Epithelial cell of prostate (primary cell): ENCODE measurements at regions not wholly inside any gene's neighbourhood (a gene's known extent, or its start where the extent isn't known, plus 50 kb on each side); places are given as distances from the start of the nearest gene placed in this dataset.

Experiments
- DNase-seq: peaks from one replicate; pipeline ENCODE4 v3.0.0-alpha.2; 2011; ENCODE audit warnings: low read depth, low spot score
- H3K27ac ChIP-seq: fragments of 450-650 bp; 2 replicates; pipeline ENCODE4 v1.5.1; 2017; ENCODE audit warnings: mild to moderate bottlenecking

- DNase-seq, result no peak
- no peak overlapping the region for H3K27ac ChIP-seq
These were observed 400.6 kb upstream of the IGFBP3 start for GRCh38 chr7:46321556-46322205.

GRCh38 chr7:46320956-46321355 is 399.9 kb upstream of the IGFBP3 start:
- H3K27ac ChIP-seq, result no peak overlapping the region
- no peak for DNase-seq

- DNase-seq, result no peak
These were observed 398.8 kb upstream of the IGFBP3 start for GRCh38 chr7:46319841-46320240.

GRCh38 chr7:46318276-46318675 is 397.2 kb upstream of the IGFBP3 start:
- DNase-seq, result no peak
- H3K27ac ChIP-seq, result no peak overlapping the region

More at GRCh38 chr7:46319841-46320240, 398.8 kb upstream of the IGFBP3 start:
- no peak overlapping the region for H3K27ac ChIP-seq

- no peak overlapping the region for H3K27ac ChIP-seq
- no peak for DNase-seq
These were observed 396.2 kb upstream of the IGFBP3 start for GRCh38 chr7:46317256-46317655.

GRCh38 chr7:46315891-46316290 is 394.8 kb upstream of the IGFBP3 start:
- no peak for DNase-seq
- no peak overlapping the region for H3K27ac ChIP-seq

- no peak overlapping the region for H3K27ac ChIP-seq
- no peak for DNase-seq
These were observed 380.6 kb upstream of the IGFBP3 start for GRCh38 chr7:46301677-46302076.

GRCh38 chr7:46297515-46297914 is 376.4 kb upstream of the IGFBP3 start:
- no peak overlapping the region for H3K27ac ChIP-seq

GRCh38 chr7:46296526-46296925 is 375.5 kb upstream of the IGFBP3 start:
- peak overlapping the region; percentile 18 for H3K27ac ChIP-seq
- DNase-seq, result no peak

More at GRCh38 chr7:46297515-46297914, 376.4 kb upstream of the IGFBP3 start:
- no peak for DNase-seq

- no peak overlapping the region for H3K27ac ChIP-seq
- DNase-seq, result no peak
These were observed 373.3 kb upstream of the IGFBP3 start for GRCh38 chr7:46294381-46294780.

GRCh38 chr7:46292741-46293140 is 371.7 kb upstream of the IGFBP3 start:
- no peak for DNase-seq
- peak overlapping the region; percentile 92 for H3K27ac ChIP-seq

GRCh38 chr7:46291601-46292150 is 370.6 kb upstream of the IGFBP3 start:
- peak overlapping the region; percentile 92 for H3K27ac ChIP-seq
- DNase-seq, result peak; percentile 92

- peak; percentile 88 for DNase-seq
- peak overlapping the region; percentile 92 for H3K27ac ChIP-seq
These were observed 370.0 kb upstream of the IGFBP3 start for GRCh38 chr7:46291050-46291438.

- H3K27ac ChIP-seq, result peak overlapping the region; percentile 92
These were observed 369.4 kb upstream of the IGFBP3 start for GRCh38 chr7:46290374-46291049.

GRCh38 chr7:46288861-46289260 is 367.8 kb upstream of the IGFBP3 start:
- no peak for DNase-seq
- no peak overlapping the region for H3K27ac ChIP-seq

More at GRCh38 chr7:46290374-46291049, 369.4 kb upstream of the IGFBP3 start:
- DNase-seq, result no peak

GRCh38 chr7:46288010-46288409 is 366.9 kb upstream of the IGFBP3 start:
- DNase-seq, result no peak
- H3K27ac ChIP-seq, result no peak overlapping the region

GRCh38 chr7:46286957-46287356 is 365.9 kb upstream of the IGFBP3 start:
- peak overlapping the region; percentile 37 for H3K27ac ChIP-seq
- DNase-seq, result no peak

- peak; percentile 73 for DNase-seq
- peak overlapping the region; percentile 37 for H3K27ac ChIP-seq
These were observed 365.3 kb upstream of the IGFBP3 start for GRCh38 chr7:46286356-46286755.

- DNase-seq, result no peak
These were observed 364.8 kb upstream of the IGFBP3 start for GRCh38 chr7:46285878-46286277.

GRCh38 chr7:46283852-46284251 is 362.8 kb upstream of the IGFBP3 start:
- H3K27ac ChIP-seq, result no peak overlapping the region
- DNase-seq, result no peak

More at GRCh38 chr7:46285878-46286277, 364.8 kb upstream of the IGFBP3 start:
- peak overlapping the region; percentile 37 for H3K27ac ChIP-seq

- no peak for DNase-seq
- H3K27ac ChIP-seq, result no peak overlapping the region
These were observed 361.1 kb upstream of the IGFBP3 start for GRCh38 chr7:46282155-46282554.
